NCI-H146 treated with DMSO at 0.1 percent for 48 hours (cell line): ENCODE measurements at regions not wholly inside any gene's neighbourhood (a gene's known extent, or its start where the extent isn't known, plus 50 kb on each side); places are given as distances from the start of the nearest gene placed in this dataset.
A peak's percentile ranks its signal among the peaks of the same experiment; 100 is the strongest.
"Not testable (repeated sequence)": the region's sequence is repeated elsewhere in the genome, so short reads cannot be mapped to it uniquely, and the experiment has no call there.

ENCODE experiments used
- DNase-seq: peaks from one replicate; lab custom pipeline; 2025; ENCODE audit not compliant: unreplicated experiment; lab: John Stamatoyannopoulos, UW

- DNase-seq = no peak
Observed at GRCh38 chr5:152527358-152528052, 122.4 kb upstream of the NMUR2 start.

- DNase-seq = no peak
Observed at GRCh38 chr5:152529440-152529839, 124.4 kb upstream of the NMUR2 start.

- DNase-seq = peak; percentile 21
Observed at GRCh38 chr5:152532714-152533113, 127.6 kb upstream of the NMUR2 start.

GRCh38 chr5:152534641-152535040 lies 129.6 kb upstream of the NMUR2 start:
- DNase-seq = no peak

- DNase-seq = no peak
Observed at GRCh38 chr5:152542741-152543140, 137.7 kb upstream of the NMUR2 start.

- no peak for DNase-seq
Observed at GRCh38 chr5:152546493-152546892, 141.4 kb upstream of the NMUR2 start.

- no peak for DNase-seq
Observed at GRCh38 chr5:152547202-152547601, 142.1 kb upstream of the NMUR2 start.

- DNase-seq = no peak
Observed at GRCh38 chr5:152549709-152550108, 144.6 kb upstream of the NMUR2 start.

- no peak for DNase-seq
Observed at GRCh38 chr5:152551061-152551460, 146.0 kb upstream of the NMUR2 start.

GRCh38 chr5:152556784-152557183 lies 151.7 kb upstream of the NMUR2 start:
- DNase-seq = peak; percentile 35

- DNase-seq = peak; percentile 18
Observed at GRCh38 chr5:152560512-152561137, 155.5 kb upstream of the NMUR2 start.

- DNase-seq = no peak
Observed at GRCh38 chr5:152568016-152568415, 162.9 kb upstream of the NMUR2 start.

- no peak for DNase-seq
Observed at GRCh38 chr5:152572812-152573211, 167.7 kb upstream of the NMUR2 start.

GRCh38 chr5:152584103-152584502 lies 179.0 kb upstream of the NMUR2 start:
- DNase-seq = no peak

GRCh38 chr5:152592416-152592815 lies 187.3 kb upstream of the NMUR2 start:
- DNase-seq = no peak

- no peak for DNase-seq
Observed at GRCh38 chr5:152593388-152593787, 188.3 kb upstream of the NMUR2 start.

GRCh38 chr5:152595405-152595804 lies 190.3 kb upstream of the NMUR2 start:
- peak; percentile 26 for DNase-seq

GRCh38 chr5:152599096-152599495 lies 194.0 kb upstream of the NMUR2 start:
- DNase-seq = no peak

GRCh38 chr5:152601806-152602732 lies 197.0 kb upstream of the NMUR2 start:
- DNase-seq = no peak

- not testable (repeated sequence) for DNase-seq
Observed at GRCh38 chr5:152606050-152606449, 201.0 kb upstream of the NMUR2 start.

GRCh38 chr5:152606776-152607364 lies 201.8 kb upstream of the NMUR2 start:
- DNase-seq = no peak
